WTC11 (cell line): ENCODE measurements at regions not wholly inside any gene's neighbourhood (a gene's known extent, or its start where the extent isn't known, plus 50 kb on each side); places are given as distances from the start of the nearest gene placed in this dataset.
A peak's percentile ranks its signal among the peaks of the same experiment; 100 is the strongest.

Experiments used
- ATAC-seq: fragments of 200-7000 bp; cut with Tn5 transposase; 2 replicates; pipeline ENCODE4 v1.10.0; 2021; ENCODE audit warnings: mild to moderate bottlenecking, moderate library complexity
- CTCF ChIA-PET: fragments of 300-600 bp; sonication (Branson Sonifier 250); formaldehyde crosslinking; loops from one replicate; lab custom pipeline; 2021; ENCODE audit warnings: antibody characterized with exemption; lab: Charles Lee
- POLR2A ChIA-PET: fragments of 350-600 bp; sonication (Branson Sonifier 250); formaldehyde crosslinking; loops from one replicate; lab custom pipeline; 2021; ENCODE audit warnings: antibody characterized with exemption; lab: Charles Lee
- DNase-seq: peaks from one replicate; pipeline ENCODE4 v3.0.0; 2021; ENCODE audit warnings: low spot score
- H3K27ac Mint-ChIP-seq: 2 replicates; pipeline ENCODE4 v1.8.0; 2021; ENCODE audit warnings: mixed read lengths
- H3K27me3 Mint-ChIP-seq: 2 replicates; pipeline ENCODE4 v1.8.0; 2021; ENCODE audit warnings: low read depth, mild to moderate bottlenecking, moderate library complexity, mixed read lengths
- H3K36me3 Mint-ChIP-seq: 2 replicates; pipeline ENCODE4 v1.8.0; 2021; ENCODE audit warnings: mixed read lengths
- H3K4me1 Mint-ChIP-seq: 2 replicates; pipeline ENCODE4 v1.8.0; 2022; ENCODE audit warnings: mixed read lengths
- H3K4me3 Mint-ChIP-seq: 2 replicates; pipeline ENCODE4 v1.8.0; 2021; ENCODE audit warnings: mild to moderate bottlenecking, moderate library complexity, mixed read lengths
- H3K9me3 Mint-ChIP-seq: 2 replicates; pipeline ENCODE4 v1.8.0; 2021; ENCODE audit warnings: mixed read lengths
- ATF3 ChIP-seq: sonication (generic); formaldehyde crosslinking; conservative IDR thresholded peaks from 2 replicates; pipeline ENCODE4 v1.8.1; 2022; ENCODE audit warnings: mild to moderate bottlenecking, missing genetic modification reagents
- CDX4 ChIP-seq: fragments of 250-450 bp; sonication (Bioruptor Pico); IDR thresholded peaks from 2 replicates; pipeline ENCODE4 v1.9.0; 2021; ENCODE audit warnings: moderate library complexity, mild to moderate bottlenecking, inconsistent platforms, borderline replicate concordance
- CTCF ChIP-seq: fragments of 200-600 bp; IDR thresholded peaks from 2 replicates; pipeline ENCODE4 v1.8.0; 2022; ENCODE audit warnings: antibody characterized with exemption
- E2F1 ChIP-seq: sonication (generic); formaldehyde crosslinking; IDR thresholded peaks from 2 replicates; pipeline ENCODE4 v1.8.0; 2022; ENCODE audit warnings: mild to moderate bottlenecking, missing genetic modification reagents
- EMX1 ChIP-seq: fragments of 250-450 bp; sonication (Bioruptor Pico); IDR thresholded peaks from 2 replicates; pipeline ENCODE4 v1.8.0; 2021; ENCODE audit warnings: mild to moderate bottlenecking
- JUN ChIP-seq: sonication (generic); formaldehyde crosslinking; IDR thresholded peaks from 2 replicates; pipeline ENCODE4 v1.8.0; 2023; ENCODE audit warnings: mild to moderate bottlenecking, missing genetic modification reagents
- NFYB ChIP-seq: sonication (generic); formaldehyde crosslinking; conservative IDR thresholded peaks from 2 replicates; pipeline ENCODE4 v1.8.0; 2022; ENCODE audit warnings: low read depth, missing genetic modification reagents
- SOX15 ChIP-seq: fragments of 250-450 bp; sonication (Bioruptor Pico); IDR thresholded peaks from 2 replicates; pipeline ENCODE4 v1.9.0; 2021; ENCODE audit warnings: mild to moderate bottlenecking
- SP1 ChIP-seq: sonication (generic); formaldehyde crosslinking; conservative IDR thresholded peaks from 2 replicates; pipeline ENCODE4 v1.8.1; 2022; ENCODE audit warnings: missing genetic modification reagents
- ZBTB21 ChIP-seq: sonication (generic); formaldehyde crosslinking; IDR thresholded peaks from 2 replicates; pipeline ENCODE4 v1.8.1; 2023; ENCODE audit warnings: mild to moderate bottlenecking, missing genetic modification reagents, borderline replicate concordance
- ZBTB43 ChIP-seq: sonication (generic); formaldehyde crosslinking; IDR thresholded peaks from 2 replicates; pipeline ENCODE4 v1.8.1; 2023; ENCODE audit warnings: mild to moderate bottlenecking, missing genetic modification reagents
- ZMAT4 ChIP-seq: fragments of 250-450 bp; sonication (Bioruptor Pico); IDR thresholded peaks from 2 replicates; pipeline ENCODE4 v1.9.0; 2021; ENCODE audit warnings: mild to moderate bottlenecking
- ZNF121 ChIP-seq: sonication (generic); formaldehyde crosslinking; IDR thresholded peaks from 2 replicates; pipeline ENCODE4 v1.8.0; 2023; ENCODE audit warnings: missing genetic modification reagents
- ZNF317 ChIP-seq: sonication (generic); formaldehyde crosslinking; IDR thresholded peaks from 2 replicates; pipeline ENCODE4 v1.8.1; 2023; ENCODE audit warnings: low read depth, mild to moderate bottlenecking, moderate library complexity, missing genetic modification reagents, borderline replicate concordance
- ZNF416 ChIP-seq: fragments of 250-450 bp; sonication (Bioruptor Pico); IDR thresholded peaks from 2 replicates; pipeline ENCODE4 v1.9.0; 2021; ENCODE audit warnings: mild to moderate bottlenecking, inconsistent platforms
- ZNF425 ChIP-seq: fragments of 250-450 bp; sonication (Bioruptor Pico); conservative IDR thresholded peaks from 2 replicates; pipeline ENCODE4 v1.9.0; 2021; ENCODE audit warnings: mild to moderate bottlenecking
- ZNF671 ChIP-seq: fragments of 250-450 bp; sonication (Bioruptor Pico); IDR thresholded peaks from 2 replicates; pipeline ENCODE4 v1.8.0; 2021; ENCODE audit warnings: mild to moderate bottlenecking
- TF ChIP-seq, protein P1 (sequence below): fragments of 250-450 bp; sonication (Bioruptor Pico); IDR thresholded peaks from 2 replicates; pipeline ENCODE4 v1.9.0; 2021; ENCODE audit warnings: mild to moderate bottlenecking, borderline replicate concordance
- TF ChIP-seq, protein P2 (sequence below): fragments of 250-450 bp; sonication (Bioruptor Pico); IDR thresholded peaks from 2 replicates; pipeline ENCODE4 v2.1.2; 2022; ENCODE audit warnings: mild to moderate bottlenecking, moderate library complexity
- TF ChIP-seq, protein P3 (sequence below): sonication (generic); formaldehyde crosslinking; IDR thresholded peaks from 2 replicates; pipeline ENCODE4 v1.8.1; 2022; ENCODE audit warnings: mild to moderate bottlenecking, moderate library complexity, missing genetic modification reagents

DNA sequence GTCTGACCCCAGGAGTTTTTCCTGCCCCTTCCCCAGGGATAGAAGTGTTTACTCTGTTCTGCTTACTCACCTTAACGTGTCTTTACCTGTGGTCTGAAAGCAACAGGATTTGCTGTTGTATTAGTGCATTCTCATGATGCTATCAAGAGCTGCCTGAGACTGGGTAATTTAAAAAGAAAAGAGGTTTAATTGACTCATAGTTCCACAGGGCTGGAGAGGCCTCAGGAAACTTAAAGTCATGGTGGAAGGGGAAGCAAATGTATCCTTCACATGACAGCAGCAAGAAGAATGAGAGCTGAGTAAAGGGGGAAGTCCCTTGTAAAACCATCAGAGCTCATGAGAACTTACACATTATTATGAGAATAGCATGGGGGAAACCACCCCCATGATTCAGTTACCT lies 240.4 kb downstream of the SNAPC1 start:
- peaks cover 14% of the 10 kb centered on the region for H3K9me3 Mint-ChIP-seq
- H3K36me3 Mint-ChIP-seq: peaks cover 8% of the 10 kb centered on the region; the same call in 1 of the 2 replicates
- no peak overlapping the region for H3K4me3 Mint-ChIP-seq
- CTCF ChIA-PET: interaction anchor here (0.9 kb wide), 1 partner anchor 78 kb away, joined by 3 read pairs; no protein-coding TSS in a partner anchor
- peak overlapping the region; percentile 10; the same call in 1 of the 2 replicates for H3K27ac Mint-ChIP-seq
- H3K4me1 Mint-ChIP-seq: peaks cover 11% of the 10 kb centered on the region
- DNase-seq (no peak), ATAC-seq (no peak)
- no peak for TF ChIP-seq ZMAT4
- TF ChIP-seq, protein P1, sequence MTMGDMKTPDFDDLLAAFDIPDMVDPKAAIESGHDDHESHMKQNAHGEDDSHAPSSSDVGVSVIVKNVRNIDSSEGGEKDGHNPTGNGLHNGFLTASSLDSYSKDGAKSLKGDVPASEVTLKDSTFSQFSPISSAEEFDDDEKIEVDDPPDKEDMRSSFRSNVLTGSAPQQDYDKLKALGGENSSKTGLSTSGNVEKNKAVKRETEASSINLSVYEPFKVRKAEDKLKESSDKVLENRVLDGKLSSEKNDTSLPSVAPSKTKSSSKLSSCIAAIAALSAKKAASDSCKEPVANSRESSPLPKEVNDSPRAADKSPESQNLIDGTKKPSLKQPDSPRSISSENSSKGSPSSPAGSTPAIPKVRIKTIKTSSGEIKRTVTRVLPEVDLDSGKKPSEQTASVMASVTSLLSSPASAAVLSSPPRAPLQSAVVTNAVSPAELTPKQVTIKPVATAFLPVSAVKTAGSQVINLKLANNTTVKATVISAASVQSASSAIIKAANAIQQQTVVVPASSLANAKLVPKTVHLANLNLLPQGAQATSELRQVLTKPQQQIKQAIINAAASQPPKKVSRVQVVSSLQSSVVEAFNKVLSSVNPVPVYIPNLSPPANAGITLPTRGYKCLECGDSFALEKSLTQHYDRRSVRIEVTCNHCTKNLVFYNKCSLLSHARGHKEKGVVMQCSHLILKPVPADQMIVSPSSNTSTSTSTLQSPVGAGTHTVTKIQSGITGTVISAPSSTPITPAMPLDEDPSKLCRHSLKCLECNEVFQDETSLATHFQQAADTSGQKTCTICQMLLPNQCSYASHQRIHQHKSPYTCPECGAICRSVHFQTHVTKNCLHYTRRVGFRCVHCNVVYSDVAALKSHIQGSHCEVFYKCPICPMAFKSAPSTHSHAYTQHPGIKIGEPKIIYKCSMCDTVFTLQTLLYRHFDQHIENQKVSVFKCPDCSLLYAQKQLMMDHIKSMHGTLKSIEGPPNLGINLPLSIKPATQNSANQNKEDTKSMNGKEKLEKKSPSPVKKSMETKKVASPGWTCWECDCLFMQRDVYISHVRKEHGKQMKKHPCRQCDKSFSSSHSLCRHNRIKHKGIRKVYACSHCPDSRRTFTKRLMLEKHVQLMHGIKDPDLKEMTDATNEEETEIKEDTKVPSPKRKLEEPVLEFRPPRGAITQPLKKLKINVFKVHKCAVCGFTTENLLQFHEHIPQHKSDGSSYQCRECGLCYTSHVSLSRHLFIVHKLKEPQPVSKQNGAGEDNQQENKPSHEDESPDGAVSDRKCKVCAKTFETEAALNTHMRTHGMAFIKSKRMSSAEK (CRISPR knock-in tag): no peak
- no peak for TF ChIP-seq ZNF416 (CRISPR knock-in tag)
- TF ChIP-seq, protein P2, sequence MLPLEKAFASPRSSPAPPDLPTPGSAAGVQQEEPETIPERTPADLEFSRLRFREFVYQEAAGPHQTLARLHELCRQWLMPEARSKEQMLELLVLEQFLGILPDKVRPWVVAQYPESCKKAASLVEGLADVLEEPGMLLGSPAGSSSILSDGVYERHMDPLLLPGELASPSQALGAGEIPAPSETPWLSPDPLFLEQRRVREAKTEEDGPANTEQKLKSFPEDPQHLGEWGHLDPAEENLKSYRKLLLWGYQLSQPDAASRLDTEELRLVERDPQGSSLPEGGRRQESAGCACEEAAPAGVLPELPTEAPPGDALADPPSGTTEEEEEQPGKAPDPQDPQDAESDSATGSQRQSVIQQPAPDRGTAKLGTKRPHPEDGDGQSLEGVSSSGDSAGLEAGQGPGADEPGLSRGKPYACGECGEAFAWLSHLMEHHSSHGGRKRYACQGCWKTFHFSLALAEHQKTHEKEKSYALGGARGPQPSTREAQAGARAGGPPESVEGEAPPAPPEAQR (CRISPR knock-in tag): no peak
- no peak for TF ChIP-seq SP1 (CRISPR knock-in tag)
- TF ChIP-seq ZBTB43 (CRISPR knock-in tag): no peak
- TF ChIP-seq ZBTB21 (CRISPR knock-in tag): no peak
- no peak for TF ChIP-seq NFYB (CRISPR knock-in tag)
- no peak for TF ChIP-seq ATF3 (CRISPR knock-in tag)
- no peak for TF ChIP-seq ZNF121
- no peak for TF ChIP-seq SOX15
- TF ChIP-seq ZNF317 (CRISPR knock-in tag): no peak
- no peak for TF ChIP-seq JUN
- TF ChIP-seq, protein P3, sequence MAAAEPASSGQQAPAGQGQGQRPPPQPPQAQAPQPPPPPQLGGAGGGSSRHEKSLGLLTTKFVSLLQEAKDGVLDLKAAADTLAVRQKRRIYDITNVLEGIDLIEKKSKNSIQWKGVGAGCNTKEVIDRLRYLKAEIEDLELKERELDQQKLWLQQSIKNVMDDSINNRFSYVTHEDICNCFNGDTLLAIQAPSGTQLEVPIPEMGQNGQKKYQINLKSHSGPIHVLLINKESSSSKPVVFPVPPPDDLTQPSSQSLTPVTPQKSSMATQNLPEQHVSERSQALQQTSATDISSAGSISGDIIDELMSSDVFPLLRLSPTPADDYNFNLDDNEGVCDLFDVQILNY (CRISPR knock-in tag): no peak
- TF ChIP-seq ZNF671 (CRISPR knock-in tag): no peak
- POLR2A ChIA-PET: interaction anchor here (1.0 kb wide), 1 partner anchor 11 kb away, joined by 3 read pairs; no protein-coding TSS in a partner anchor
- H3K27me3 Mint-ChIP-seq: no peaks in the 10 kb centered on the region

DNA sequence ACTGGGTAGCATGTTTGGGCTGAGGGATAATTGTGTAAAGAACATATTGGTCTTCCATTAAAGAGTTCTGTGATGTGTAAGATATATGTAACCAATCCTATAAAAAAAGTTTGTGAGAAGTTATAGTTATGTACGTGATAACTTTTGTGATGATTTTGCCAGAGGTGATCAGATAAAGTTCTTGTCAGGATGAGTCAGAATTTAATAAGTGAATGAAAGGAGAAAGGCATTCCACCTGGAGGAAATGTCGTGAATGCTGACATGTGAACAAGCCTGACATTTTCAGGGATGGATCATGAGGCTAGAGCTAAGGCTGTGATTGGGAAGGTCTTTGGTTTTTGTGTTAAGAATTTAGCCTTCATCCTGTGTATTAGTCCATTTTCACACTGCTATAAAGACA lies 241.5 kb downstream of the SNAPC1 start:
- Mint-ChIP-seq H3K4me3 (no peak overlapping the region), H3K36me3 (peaks cover 8% of the 10 kb centered on the region; the same call in 1 of the 2 replicates), H3K4me1 (peaks cover 19% of the 10 kb centered on the region), H3K27me3 (no peaks in the 10 kb centered on the region), H3K27ac (no peak overlapping the region), H3K9me3 (peaks cover 14% of the 10 kb centered on the region)
- ATAC-seq (no peak), DNase-seq (no peak)
- ChIA-PET CTCF (no interaction called here), POLR2A (no interaction called here)
- TF ChIP-seq CDX4: no peak
- TF ChIP-seq EMX1 (CRISPR knock-in tag): no peak
- no peak for TF ChIP-seq ZNF425 (CRISPR knock-in tag)
- TF ChIP-seq E2F1 (CRISPR knock-in tag): no peak
- no peak for TF ChIP-seq ZNF671 (CRISPR knock-in tag)
- TF ChIP-seq CTCF: no peak
- no peak for TF ChIP-seq ZBTB21 (CRISPR knock-in tag)
- no peak for TF ChIP-seq NFYB (CRISPR knock-in tag)
